HG03280 (cell line): ENCODE measurements at regions not wholly inside any gene's neighbourhood (a gene's known extent, or its start where the extent isn't known, plus 50 kb on each side); places are given as distances from the start of the nearest gene placed in this dataset.
"Not testable (repeated sequence)": the region's sequence is repeated elsewhere in the genome, so short reads cannot be mapped to it uniquely, and the experiment has no call there.

Experiments used
- ATAC-seq: cut with Tn5 transposase; IDR thresholded peaks from one replicate; pipeline ENCODE4 v1.9.1; 2021; ENCODE audit warnings: mild to moderate bottlenecking, moderate library complexity; ENCODE audit not compliant: unreplicated experiment

- no peak for ATAC-seq
Observed at GRCh38 chr11:13166036-13166435, 111.6 kb upstream of the BMAL1 start.

GRCh38 chr11:13168271-13168670 is 109.3 kb upstream of the BMAL1 start:
- no peak for ATAC-seq

- ATAC-seq = no peak
Observed at GRCh38 chr11:13169709-13170108, 107.9 kb upstream of the BMAL1 start.

- ATAC-seq = no peak
Observed at GRCh38 chr11:13174090-13174489, 103.5 kb upstream of the BMAL1 start.

- ATAC-seq = no peak
Observed at GRCh38 chr11:13183094-13183825, 94.3 kb upstream of the BMAL1 start.

DNA sequence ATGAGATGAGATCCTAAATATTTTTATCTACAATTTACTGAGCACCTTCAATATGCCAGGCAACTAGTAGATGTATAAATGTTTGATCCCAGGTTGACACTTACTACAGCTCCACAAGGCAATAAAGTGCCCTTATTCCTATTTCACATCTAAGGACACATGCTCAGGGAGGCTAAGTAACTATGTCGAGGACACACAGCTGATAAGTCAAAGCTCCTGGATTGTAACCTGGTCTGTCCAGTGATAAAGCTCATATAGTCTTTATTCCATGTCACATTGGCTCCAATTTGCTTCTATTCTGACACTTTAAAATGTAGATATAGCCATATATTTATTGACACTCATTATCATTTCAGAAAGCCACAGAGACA is 93.8 kb upstream of the BMAL1 start:
- ATAC-seq = no peak

DNA sequence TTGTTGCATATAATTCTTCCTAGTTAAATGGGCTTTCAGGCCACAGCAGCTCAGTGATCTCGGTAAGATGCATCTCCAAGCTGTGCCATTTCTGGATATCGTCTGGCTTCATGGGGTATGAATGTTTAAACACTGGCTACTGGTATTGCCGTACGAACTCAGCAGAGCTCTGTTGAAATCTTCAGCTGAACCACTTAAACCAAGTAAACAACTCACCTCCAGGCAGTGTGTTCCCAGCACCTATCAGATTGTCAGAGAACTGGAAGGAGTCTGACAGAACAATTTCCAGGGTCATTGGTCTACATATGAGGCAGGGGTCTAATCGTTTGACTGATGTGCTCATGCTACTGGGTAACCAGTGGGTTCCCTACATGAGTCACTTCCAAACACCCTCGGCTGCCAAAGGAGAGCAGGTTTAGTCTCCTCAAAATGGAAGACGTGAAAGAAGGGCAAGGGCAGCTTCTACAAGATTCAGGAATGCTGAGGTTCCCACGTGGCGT is 93.2 kb upstream of the BMAL1 start:
- no peak for ATAC-seq

DNA sequence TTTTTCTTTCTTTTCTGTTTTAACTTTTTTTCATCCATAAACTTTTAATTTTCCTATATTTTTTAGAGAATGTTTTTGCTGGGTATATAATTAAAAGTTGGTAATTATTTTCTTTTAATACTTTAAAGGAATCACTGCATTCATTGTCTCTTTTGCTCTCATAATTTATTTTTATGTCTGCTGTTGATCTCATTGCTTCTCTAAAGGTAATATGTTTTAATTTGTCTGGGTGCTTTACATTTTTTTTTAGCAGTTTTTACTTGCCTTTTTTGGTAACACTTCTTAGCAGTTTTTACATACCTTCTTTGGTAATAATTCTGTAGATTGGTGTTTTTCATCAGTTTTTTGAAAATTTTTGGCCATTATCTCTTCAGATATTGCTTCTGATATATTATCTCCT is 89.4 kb upstream of the BMAL1 start:
- ATAC-seq = no peak

DNA sequence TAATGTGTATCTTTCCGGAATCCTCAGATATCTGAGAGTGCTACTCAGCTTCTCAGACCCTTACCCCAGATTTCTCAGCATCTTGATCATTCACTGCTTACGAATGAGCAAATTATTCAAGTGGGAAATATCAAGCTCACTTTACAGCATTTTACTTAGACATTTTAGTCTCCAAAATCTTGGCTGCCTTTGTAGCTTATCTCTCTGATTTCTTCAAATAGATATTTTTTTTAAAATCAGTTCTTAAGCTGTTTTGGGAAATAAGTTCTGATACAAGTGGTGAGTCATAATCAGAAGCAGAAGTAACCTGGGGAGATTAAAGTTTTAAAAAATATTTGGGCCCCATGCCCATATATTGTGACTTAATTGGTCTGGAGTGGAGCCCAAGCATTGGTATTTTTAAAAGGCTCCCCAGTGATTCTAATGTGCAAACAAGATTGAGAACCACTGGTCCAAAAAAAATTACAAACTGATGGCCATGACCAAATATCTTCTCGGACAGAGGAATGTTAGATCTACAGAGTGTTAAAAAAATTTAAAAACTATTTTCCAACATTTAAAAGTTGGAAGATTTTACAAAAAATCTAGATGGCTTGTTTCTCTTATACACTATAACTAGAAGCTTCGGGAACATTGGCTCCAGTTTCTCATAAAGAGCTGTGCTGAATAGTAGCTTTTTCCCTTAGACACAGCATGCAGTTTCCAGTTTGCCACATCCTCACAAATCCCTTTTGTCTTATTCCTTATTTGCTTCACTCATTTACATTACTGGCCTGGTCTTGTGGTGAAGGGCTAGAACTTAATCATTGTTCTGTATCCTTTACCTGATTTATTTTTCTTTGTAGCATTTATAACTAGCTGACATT is 87.8 kb upstream of the BMAL1 start:
- ATAC-seq = no peak

DNA sequence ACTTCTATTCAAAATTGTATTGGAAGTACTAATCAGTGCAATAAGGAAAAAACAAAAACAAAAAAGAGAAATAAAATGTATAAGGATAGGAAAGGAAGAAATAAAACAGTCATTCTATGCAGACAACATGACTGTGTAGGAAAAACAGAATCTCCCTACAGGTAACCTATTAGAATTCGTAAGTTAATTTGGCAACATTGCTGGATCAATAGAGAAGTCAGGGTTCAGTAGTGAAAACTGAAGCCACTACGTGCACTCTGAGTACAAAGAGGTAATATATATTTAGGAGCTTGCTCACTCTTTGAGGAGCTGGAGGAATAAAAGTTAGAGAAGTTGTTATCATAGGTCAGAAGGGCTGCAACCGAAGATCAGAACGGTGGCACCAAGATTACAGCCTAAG is 84.0 kb upstream of the BMAL1 start:
- no peak for ATAC-seq

DNA sequence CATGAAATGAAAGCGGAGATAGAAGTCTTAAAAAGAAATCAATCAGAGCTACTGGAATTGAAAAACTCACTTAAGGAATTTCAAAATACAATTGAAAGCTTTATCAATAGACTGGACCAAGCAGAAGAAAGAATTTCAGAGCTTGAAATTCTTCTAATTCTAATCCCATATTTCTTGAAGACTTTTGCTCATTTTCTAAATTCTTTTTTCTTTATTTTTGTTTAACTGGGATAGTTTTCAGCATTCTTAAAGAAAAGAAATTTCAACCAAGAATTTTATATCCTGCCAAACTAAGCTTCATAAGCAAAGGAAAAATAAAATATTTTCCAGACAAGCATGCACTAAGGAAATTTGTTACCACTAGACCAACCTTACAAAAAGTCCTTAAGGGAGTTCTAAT is 80.2 kb upstream of the BMAL1 start:
- not testable (repeated sequence) for ATAC-seq

- ATAC-seq = no peak
Observed at GRCh38 chr11:13205486-13205885, 72.1 kb upstream of the BMAL1 start.

DNA sequence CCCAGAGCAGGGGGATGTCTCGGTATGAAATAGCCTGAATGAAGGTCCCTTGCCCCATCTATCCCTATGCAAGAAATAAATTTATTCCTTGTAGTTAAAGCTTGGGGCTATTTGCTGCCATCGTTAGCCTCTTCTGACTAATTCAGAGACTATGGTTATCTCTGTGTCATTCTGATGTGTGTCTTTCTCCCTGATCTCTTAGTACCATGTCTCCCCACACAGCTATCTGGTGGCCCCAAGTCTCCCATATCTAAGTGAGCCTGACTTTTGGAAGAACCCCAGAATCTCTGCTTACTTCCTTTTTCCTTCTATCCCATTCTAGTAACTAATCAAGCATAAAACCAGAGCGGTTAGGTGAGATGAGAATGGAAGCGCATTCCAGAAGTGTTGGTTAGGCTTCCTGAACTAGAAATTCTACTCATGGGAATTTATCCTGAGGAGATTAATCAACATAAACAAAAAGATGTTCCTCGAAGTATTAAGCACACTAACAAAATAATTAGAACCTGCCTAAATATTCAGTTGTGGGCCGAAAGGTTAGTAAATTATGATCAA is 71.4 kb upstream of the BMAL1 start:
- no peak for ATAC-seq

DNA sequence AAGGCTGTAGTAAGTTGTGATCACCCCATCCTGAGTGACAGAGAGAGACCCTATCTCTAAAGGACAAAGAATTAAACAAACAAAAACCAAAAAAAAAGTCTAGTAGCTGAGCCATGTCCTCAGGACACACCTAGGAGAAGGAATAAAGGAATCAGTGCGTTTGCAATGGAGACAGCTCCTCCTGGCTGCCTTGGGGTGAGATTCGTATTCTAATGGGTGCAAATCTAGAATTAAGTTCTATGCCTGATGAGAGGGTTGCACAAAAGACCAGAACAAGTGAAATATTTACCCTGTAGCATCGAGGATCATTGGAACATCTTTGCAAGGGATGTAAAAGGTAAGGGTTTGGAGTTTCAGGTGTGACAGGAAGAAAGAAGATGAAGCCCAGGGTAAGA is 70.3 kb upstream of the BMAL1 start:
- no peak for ATAC-seq

DNA sequence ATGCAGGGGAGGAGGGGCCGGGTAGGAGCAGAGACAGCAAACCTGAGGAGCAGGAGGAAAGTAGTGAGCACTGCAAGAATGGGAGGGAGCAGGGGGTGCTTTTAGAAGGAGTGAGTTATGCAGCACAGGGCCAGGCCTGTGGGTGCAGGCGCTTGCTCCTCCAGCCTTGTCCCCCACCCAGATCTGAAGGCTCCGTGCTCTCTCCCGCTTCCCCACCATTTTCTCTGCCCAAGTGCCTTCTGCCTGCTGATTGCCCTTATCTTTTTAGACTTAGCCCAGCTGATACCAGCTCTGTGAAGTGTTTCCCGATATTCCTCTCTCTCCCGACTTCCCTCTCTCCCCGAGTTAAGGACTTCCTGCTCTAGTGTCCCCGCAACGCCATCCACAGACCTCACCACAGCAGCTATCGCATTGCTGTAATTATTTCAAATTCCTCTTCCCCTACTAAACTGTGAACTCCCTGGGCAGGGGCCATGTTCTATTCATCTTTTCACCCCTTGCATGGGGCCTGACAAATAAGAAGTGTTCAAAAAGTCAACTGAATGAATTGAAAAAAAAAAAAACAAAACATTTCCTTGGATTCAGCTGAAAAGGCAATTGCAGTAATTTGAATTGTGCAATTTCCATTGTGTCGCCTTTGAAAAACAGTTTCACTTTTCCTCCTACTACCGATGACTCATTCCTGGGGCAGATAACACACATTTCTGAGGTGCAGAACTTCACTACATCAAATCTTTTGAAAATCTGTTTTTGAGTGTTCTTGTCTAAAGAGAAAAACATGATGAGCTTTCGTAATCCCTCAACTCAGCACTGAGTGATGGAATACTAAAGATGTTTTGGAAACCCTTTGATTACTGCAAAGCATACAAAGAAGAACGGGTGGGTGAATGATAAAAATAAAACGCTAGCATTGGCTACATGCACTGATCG is 69.7 kb upstream of the BMAL1 start:
- ATAC-seq = no peak

GRCh38 chr11:13208921-13209320 is 68.7 kb upstream of the BMAL1 start:
- ATAC-seq = no peak

DNA sequence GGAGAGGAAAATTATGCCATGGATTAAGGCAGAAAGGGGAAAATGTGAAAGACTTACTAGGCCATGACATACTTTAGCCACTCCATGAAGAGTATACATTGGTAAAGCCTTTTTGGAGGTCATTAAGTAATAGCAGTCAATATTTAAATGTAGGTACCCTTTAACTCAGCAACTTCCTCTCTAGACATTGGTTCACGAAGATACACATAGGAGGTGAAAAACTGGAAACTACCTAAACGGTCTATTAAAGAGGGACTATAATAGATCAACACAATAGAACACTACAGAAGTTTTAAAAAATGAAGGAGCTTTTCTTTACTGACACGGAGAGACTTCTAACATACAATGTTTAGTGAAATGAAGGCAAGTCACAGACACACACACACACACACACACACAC is 68.2 kb upstream of the BMAL1 start:
- no peak for ATAC-seq

GRCh38 chr11:13210424-13210823 is 67.2 kb upstream of the BMAL1 start:
- no peak for ATAC-seq

DNA sequence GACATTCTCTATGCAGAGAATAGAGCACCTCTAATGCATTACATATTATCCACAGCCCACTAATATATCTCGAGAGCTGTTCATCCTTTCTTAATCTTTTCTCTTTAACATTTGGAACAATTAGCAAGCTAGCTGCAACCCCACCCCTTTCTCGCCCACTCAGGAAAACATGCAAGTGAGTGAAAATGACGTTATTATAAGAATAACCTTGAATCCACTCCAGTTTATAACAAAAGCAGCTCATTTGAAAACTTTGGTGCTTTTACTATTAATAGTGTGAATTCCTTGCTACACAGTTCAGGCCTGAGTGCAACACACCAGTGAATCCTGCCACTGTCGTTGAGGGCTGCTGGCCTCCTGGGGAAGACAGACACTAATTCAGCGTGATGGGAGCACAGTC is 63.3 kb upstream of the BMAL1 start:
- no peak for ATAC-seq

GRCh38 chr11:13215149-13215548 is 62.4 kb upstream of the BMAL1 start:
- ATAC-seq = no peak
